GM23338 (cell line): ENCODE measurements at regions not wholly inside any gene's neighbourhood (a gene's known extent, or its start where the extent isn't known, plus 50 kb on each side); places are given as distances from the start of the nearest gene placed in this dataset.

Experiments used
- ATAC-seq: fragments of 200-7000 bp; cut with Tn5 transposase; 3 replicates; pipeline ENCODE4 v1.9.1; 2020
- DNase-seq: peaks from one replicate; pipeline ENCODE4 v3.0.0-alpha.2; 2015; ENCODE audit warnings: low spot score
- H2AFZ ChIP-seq: fragments of 200-600 bp; sonication (generic); 2 replicates; pipeline ENCODE4 v1.8.0; 2016; ENCODE audit warnings: antibody characterized with exemption, mild to moderate bottlenecking, moderate library complexity
- H3F3A ChIP-seq: fragments of 200-600 bp; sonication (generic); replicated peaks from 2 replicates; pipeline ENCODE4 v1.8.0; 2017; ENCODE audit warnings: antibody characterized with exemption, mixed run types, low read depth
- H3K27ac ChIP-seq: fragments of 200-600 bp; sonication (generic); 2 replicates; pipeline ENCODE4 v1.6.1; 2016; ENCODE audit warnings: low read depth
- H3K27me3 ChIP-seq: fragments of 200-600 bp; sonication (generic); 2 replicates; pipeline ENCODE4 v1.8.0; 2016; ENCODE audit warnings: mild to moderate bottlenecking, mixed run types, moderate library complexity; ENCODE audit not compliant: insufficient read depth
- H3K36me3 ChIP-seq: fragments of 200-600 bp; sonication (generic); 2 replicates; pipeline ENCODE4 v1.8.0; 2016; ENCODE audit warnings: mild to moderate bottlenecking; ENCODE audit not compliant: insufficient read depth
- H3K4me1 ChIP-seq: fragments of 200-600 bp; sonication (generic); 2 replicates; pipeline ENCODE4 v1.8.0; 2016; ENCODE audit warnings: mild to moderate bottlenecking, moderate library complexity; ENCODE audit not compliant: insufficient read depth
- H3K4me2 ChIP-seq: fragments of 200-600 bp; sonication (generic); 2 replicates; pipeline ENCODE4 v1.7.1; 2017; ENCODE audit warnings: mixed run types
- H3K4me3 ChIP-seq: fragments of 200-600 bp; sonication (generic); 2 replicates; pipeline ENCODE4 v1.6.1; 2016; ENCODE audit warnings: mixed run types
- H3K79me2 ChIP-seq: fragments of 200-600 bp; sonication (generic); replicated peaks from 2 replicates; pipeline ENCODE4 v1.8.0; 2017; ENCODE audit warnings: mild to moderate bottlenecking; ENCODE audit not compliant: insufficient read depth
- H3K9me2 ChIP-seq: fragments of 200-600 bp; sonication (generic); 2 replicates; pipeline ENCODE4 v1.8.0; 2017; ENCODE audit not compliant: insufficient read depth
- H4K20me1 ChIP-seq: fragments of 200-600 bp; sonication (generic); replicated peaks from 2 replicates; pipeline ENCODE4 v1.8.0; 2017; ENCODE audit warnings: mild to moderate bottlenecking; ENCODE audit not compliant: insufficient read depth
- H3K27ac Mint-ChIP-seq: 2 replicates; pipeline ENCODE4 v1.8.0; 2020; ENCODE audit warnings: inconsistent platforms, mild to moderate bottlenecking, moderate library complexity, mixed read lengths
- H3K27me3 Mint-ChIP-seq: 3 replicates; pipeline ENCODE4 v1.8.0; 2022; ENCODE audit warnings: low read depth, mild to moderate bottlenecking, moderate library complexity, mixed read lengths, inconsistent platforms; ENCODE audit not compliant: insufficient read depth, poor library complexity
- H3K36me3 Mint-ChIP-seq: 3 replicates; pipeline ENCODE4 v1.8.0; 2021; ENCODE audit warnings: low read depth, mild to moderate bottlenecking, inconsistent platforms, moderate library complexity, mixed read lengths
- H3K4me1 Mint-ChIP-seq: 3 replicates; pipeline ENCODE4 v1.8.0; 2020; ENCODE audit warnings: mild to moderate bottlenecking, inconsistent platforms, mixed read lengths
- H3K4me3 Mint-ChIP-seq: 3 replicates; pipeline ENCODE4 v1.8.0; 2021; ENCODE audit warnings: moderate library complexity, mild to moderate bottlenecking, inconsistent platforms, mixed read lengths
- H3K9me3 Mint-ChIP-seq: 3 replicates; pipeline ENCODE4 v1.8.0; 2020; ENCODE audit warnings: moderate library complexity, mild to moderate bottlenecking, inconsistent platforms, mixed read lengths
- EZH2 ChIP-seq: fragments of 200-600 bp; sonication (generic); IDR thresholded peaks from one replicate; pipeline ENCODE4 v1.8.0; 2017; ENCODE audit warnings: antibody characterized with exemption, mild to moderate bottlenecking, low read depth; ENCODE audit not compliant: unreplicated experiment
- POLR2AphosphoS5 ChIP-seq: IDR thresholded peaks from 2 replicates; pipeline ENCODE4 v1.6.1; 2016; ENCODE audit warnings: antibody characterized with exemption, low read depth
- STAT1 ChIP-seq: IDR thresholded peaks from one replicate; pipeline ENCODE4 v1.6.1; 2016; ENCODE audit warnings: antibody characterized with exemption; ENCODE audit not compliant: unreplicated experiment
- ZNF114 ChIP-seq: fragments of 250-450 bp; sonication (Bioruptor Pico); IDR thresholded peaks from 2 replicates; pipeline ENCODE4 v1.5.0; 2020; ENCODE audit warnings: mild to moderate bottlenecking, moderate library complexity
- ZNF331 ChIP-seq: fragments of 250-450 bp; sonication (Bioruptor Pico); IDR thresholded peaks from 2 replicates; pipeline ENCODE4 v1.5.0; 2020; ENCODE audit warnings: low read depth, mild to moderate bottlenecking, moderate library complexity
- TF ChIP-seq, protein P1 (sequence below): fragments of 250-450 bp; sonication (Bioruptor Pico); IDR thresholded peaks from 2 replicates; pipeline ENCODE4 v1.5.0; 2020; ENCODE audit warnings: mild to moderate bottlenecking, moderate library complexity
- TF ChIP-seq, protein P2 (sequence below): IDR thresholded peaks from 2 replicates; pipeline ENCODE4 v1.6.1; 2016; ENCODE audit warnings: antibody characterized with exemption

- TF ChIP-seq, protein P1, sequence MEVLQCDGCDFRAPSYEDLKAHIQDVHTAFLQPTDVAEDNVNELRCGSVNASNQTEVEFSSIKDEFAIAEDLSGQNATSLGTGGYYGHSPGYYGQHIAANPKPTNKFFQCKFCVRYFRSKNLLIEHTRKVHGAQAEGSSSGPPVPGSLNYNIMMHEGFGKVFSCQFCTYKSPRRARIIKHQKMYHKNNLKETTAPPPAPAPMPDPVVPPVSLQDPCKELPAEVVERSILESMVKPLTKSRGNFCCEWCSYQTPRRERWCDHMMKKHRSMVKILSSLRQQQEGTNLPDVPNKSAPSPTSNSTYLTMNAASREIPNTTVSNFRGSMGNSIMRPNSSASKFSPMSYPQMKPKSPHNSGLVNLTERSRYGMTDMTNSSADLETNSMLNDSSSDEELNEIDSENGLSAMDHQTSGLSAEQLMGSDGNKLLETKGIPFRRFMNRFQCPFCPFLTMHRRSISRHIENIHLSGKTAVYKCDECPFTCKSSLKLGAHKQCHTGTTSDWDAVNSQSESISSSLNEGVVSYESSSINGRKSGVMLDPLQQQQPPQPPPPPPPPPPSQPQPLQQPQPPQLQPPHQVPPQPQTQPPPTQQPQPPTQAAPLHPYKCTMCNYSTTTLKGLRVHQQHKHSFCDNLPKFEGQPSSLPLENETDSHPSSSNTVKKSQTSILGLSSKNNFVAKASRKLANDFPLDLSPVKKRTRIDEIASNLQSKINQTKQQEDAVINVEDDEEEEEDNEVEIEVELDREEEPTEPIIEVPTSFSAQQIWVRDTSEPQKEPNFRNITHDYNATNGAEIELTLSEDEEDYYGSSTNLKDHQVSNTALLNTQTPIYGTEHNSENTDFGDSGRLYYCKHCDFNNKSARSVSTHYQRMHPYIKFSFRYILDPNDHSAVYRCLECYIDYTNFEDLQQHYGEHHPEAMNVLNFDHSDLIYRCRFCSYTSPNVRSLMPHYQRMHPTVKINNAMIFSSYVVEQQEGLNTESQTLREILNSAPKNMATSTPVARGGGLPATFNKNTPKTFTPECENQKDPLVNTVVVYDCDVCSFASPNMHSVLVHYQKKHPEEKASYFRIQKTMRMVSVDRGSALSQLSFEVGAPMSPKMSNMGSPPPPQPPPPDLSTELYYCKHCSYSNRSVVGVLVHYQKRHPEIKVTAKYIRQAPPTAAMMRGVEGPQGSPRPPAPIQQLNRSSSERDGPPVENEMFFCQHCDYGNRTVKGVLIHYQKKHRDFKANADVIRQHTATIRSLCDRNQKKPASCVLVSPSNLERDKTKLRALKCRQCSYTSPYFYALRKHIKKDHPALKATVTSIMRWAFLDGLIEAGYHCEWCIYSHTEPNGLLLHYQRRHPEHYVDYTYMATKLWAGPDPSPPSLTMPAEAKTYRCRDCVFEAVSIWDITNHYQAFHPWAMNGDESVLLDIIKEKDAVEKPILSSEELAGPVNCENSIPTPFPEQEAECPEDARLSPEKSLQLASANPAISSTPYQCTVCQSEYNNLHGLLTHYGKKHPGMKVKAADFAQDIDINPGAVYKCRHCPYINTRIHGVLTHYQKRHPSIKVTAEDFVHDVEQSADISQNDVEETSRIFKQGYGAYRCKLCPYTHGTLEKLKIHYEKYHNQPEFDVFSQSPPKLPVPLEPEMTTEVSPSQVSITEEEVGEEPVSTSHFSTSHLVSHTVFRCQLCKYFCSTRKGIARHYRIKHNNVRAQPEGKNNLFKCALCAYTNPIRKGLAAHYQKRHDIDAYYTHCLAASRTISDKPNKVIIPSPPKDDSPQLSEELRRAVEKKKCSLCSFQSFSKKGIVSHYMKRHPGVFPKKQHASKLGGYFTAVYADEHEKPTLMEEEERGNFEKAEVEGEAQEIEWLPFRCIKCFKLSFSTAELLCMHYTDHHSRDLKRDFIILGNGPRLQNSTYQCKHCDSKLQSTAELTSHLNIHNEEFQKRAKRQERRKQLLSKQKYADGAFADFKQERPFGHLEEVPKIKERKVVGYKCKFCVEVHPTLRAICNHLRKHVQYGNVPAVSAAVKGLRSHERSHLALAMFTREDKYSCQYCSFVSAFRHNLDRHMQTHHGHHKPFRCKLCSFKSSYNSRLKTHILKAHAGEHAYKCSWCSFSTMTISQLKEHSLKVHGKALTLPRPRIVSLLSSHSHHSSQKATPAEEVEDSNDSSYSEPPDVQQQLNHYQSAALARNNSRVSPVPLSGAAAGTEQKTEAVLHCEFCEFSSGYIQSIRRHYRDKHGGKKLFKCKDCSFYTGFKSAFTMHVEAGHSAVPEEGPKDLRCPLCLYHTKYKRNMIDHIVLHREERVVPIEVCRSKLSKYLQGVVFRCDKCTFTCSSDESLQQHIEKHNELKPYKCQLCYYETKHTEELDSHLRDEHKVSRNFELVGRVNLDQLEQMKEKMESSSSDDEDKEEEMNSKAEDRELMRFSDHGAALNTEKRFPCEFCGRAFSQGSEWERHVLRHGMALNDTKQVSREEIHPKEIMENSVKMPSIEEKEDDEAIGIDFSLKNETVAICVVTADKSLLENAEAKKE (CRISPR knock-in tag) = no peak
- no peak for TF ChIP-seq STAT1
- no peak for TF ChIP-seq ZNF114
- TF ChIP-seq, protein P2, sequence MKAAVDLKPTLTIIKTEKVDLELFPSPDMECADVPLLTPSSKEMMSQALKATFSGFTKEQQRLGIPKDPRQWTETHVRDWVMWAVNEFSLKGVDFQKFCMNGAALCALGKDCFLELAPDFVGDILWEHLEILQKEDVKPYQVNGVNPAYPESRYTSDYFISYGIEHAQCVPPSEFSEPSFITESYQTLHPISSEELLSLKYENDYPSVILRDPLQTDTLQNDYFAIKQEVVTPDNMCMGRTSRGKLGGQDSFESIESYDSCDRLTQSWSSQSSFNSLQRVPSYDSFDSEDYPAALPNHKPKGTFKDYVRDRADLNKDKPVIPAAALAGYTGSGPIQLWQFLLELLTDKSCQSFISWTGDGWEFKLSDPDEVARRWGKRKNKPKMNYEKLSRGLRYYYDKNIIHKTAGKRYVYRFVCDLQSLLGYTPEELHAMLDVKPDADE = no peak
Observed at GRCh38 chr1:241411776-241412338, 54.9 kb upstream of the RGS7 start (continued).

DNA sequence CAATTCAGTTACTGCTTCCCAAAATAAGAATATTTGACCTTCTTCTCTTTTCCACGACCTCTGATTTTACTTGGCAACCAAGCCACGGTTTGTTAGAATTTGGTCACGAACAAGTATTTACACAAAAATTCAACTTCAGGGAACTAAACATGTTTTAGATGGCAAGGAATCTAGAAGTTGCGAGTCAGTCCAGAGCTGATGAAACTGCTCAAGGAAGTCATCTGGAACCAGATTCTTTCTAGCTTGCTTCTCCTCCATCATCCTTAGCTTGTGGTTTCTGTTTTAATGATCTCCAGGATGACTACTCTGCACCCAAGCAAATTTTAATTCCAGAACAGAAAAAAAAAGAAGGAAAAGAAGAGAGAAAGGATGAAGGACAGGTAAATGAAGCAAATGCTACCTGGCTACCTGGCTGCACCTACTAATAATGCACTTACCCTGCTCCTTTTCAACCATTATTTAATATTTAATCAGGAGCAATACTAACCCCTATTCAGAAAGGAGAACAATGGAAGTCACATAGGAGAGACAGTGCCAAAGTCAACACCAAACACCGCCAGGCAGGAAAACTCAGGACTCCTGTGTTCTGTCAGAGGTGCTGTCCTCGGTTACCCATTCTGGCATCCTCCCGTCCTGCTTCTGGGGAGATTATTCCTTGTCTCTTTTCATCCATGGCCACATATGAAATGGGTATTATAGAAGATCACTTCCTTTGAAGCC, 54.2 kb upstream of the RGS7 start:
- Histone ChIP-seq H3K9me2 (no peaks in the 10 kb centered on the region), H3F3A (no peaks in the 10 kb centered on the region), H3K4me3 (no peak overlapping the region), H2AFZ (no peak overlapping the region), H3K4me2 (no peak overlapping the region), H3K79me2 (no peaks in the 10 kb centered on the region), H3K36me3 (no peaks in the 10 kb centered on the region), H3K27me3 (no peaks in the 10 kb centered on the region), H3K27ac (no peak overlapping the region), H4K20me1 (no peaks in the 10 kb centered on the region), H3K4me1 (no peaks in the 10 kb centered on the region)
- TF ChIP-seq ZNF331 (CRISPR knock-in tag) (no peak), POLR2AphosphoS5 (no peak), EZH2 (no peak)
- TF ChIP-seq, protein P2 = no peak
- Mint-ChIP-seq H3K9me3 (no peaks in the 10 kb centered on the region), H3K27ac (no peak overlapping the region), H3K4me3 (no peak overlapping the region), H3K4me1 (no peaks in the 10 kb centered on the region; the same call in 2 of the 3 replicates), H3K27me3 (no peaks in the 10 kb centered on the region), H3K36me3 (no peaks in the 10 kb centered on the region)
- ATAC-seq = no peak
- DNase-seq = no peak
